ENCODE measurements at regions not wholly inside any gene's neighbourhood (a gene's known extent, or its start where the extent isn't known, plus 50 kb on each side); places are given as distances from the start of the nearest gene placed in this dataset.
A peak's percentile ranks its signal among the peaks of the same experiment; 100 is the strongest.
"Not testable (repeated sequence)": the region's sequence is repeated elsewhere in the genome, so short reads cannot be mapped to it uniquely, and the experiment has no call there.

DNA sequence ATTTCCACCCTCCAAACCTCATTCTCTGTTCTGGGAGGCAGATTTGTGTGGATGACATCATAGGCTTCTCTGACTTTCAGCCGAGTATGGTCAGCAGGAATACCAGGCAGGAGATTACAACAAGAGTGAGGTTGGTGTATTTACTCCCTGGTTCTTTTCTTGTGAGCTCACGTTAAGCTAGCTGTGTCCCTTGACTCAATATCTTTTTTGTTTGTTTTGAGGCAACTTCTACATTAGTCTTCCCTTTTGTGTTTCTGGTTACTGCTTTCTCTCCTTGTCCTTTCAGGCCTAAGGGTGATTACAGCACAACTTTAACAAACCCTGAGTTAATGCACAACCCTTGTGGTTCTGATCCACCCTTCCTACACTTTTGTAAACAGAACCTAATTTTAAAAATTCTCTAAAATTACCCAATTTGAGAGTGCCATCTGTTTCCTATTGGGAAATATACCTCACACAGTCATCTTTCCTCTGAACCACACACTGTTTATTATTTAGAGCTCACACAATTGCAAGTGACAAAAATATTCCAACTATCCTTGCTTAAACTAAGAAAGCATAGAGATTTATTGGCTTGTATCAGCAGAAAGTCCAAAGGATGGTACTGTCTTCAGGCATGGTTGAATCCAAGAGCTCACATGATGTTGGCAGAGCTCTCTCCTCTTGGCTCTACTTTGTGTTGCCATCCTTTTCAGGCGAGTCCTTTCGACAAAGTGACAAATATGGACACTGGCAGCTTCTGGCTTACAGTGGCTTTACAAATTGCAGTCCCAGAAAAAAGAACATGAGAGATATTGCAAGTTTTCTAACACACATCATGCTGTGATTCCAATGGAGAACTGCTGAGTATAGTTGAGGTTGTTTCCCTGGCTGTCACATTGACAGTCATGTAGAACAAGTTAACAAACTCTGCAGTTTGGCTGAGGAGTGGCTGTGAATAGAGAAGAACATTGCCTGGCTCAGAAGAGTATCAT lies 150.5 kb upstream of the DDIT4L start:
- DNase-seq: no peak

DNA sequence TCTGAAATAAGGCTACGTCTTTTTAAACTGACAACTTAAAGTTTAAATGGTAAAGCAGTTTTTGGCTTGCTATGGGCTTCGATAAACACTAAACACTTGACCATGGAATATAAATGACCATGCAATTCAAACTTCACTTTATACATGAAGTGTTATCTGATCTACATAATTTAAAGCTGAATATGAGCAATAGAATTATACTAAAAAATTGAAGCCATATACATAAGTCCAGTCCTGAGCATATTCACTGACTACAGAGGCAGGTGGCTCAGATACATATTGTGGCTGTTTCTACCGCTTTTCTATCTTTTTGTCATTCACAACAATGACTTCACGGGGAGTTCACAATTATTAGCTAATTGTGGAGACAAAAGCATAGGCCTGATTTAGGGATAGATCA lies 149.6 kb upstream of the DDIT4L start:
- no peak for DNase-seq

DNA sequence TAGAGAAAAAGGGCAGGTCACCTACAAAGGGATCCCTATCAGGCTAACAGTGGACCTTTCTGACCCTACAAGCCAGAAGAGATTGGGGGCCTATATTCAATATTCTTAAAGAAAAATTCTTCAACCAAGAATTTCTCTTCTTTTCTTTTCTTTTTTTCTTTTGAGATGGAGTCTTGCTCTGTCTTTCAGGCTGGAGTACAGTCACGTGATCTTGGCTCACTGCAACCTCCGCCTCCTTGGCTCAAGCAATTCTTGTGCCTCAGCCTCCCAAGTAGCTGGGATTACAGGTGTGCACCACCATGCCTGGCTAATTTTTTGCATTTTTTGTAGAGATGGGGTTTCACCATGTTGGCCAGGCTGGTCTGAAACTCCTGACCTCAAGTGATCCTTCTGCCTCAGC lies 143.2 kb upstream of the DDIT4L start:
- DNase-seq: not testable (repeated sequence)

DNA sequence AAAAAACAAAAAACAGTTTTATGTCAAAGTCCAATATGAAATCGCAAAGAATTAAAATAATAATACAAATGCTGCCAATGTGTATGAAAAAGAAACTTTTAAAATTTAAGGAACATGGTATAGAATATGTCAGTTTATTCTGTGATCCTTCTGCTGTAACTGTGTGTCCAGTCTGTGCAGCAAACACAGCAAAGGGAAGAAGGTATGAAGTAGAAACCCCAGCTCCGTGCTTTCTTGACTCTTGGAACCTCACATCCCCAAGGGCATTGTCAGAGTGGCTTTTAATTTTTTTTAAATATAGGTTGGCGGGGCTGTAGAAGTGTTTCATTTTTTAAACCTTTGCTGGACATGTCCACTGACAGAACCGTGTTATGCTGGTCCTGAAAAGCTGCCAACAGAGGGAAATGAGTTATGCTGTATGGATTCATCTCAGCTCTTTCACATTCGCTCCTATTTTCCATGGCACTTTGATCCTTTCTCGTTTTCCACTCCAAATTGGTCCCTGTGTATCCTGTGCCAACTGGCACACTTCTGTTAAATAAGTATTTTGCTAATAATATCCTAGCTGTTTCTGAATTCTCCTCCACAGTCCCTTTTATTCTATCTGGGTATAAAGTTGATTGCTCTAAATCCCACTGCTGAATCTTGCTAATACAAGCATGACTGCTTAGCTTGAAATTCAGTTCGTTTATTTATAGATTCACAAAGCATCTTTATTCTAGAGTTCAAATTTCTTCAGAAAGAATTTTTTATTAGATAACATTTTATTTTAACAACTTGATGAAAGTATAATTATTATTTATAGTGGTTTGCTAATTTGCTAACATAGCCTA lies 127.0 kb upstream of the DDIT4L start:
- DNase-seq: no peak

DNA sequence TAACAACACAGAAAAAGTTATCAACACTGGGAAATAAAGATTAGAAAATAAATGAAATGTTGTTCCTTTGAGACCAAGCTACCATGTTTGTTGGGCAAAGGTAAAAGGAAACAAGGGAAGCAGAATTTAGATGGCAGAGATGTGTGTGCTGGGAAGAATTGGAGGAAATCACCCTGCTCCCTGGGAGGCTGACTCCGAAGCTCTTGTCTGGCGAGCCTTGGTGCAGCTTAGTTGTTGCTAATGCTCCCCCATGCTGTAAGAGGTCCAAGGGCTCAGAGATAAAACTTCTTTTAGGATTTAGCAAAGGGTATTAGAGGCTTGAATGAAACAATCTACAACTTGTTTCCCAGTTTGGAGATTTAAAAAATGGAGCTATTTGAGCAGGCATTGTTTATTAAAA lies 123.8 kb upstream of the DDIT4L start:
- DNase-seq: no peak

DNA sequence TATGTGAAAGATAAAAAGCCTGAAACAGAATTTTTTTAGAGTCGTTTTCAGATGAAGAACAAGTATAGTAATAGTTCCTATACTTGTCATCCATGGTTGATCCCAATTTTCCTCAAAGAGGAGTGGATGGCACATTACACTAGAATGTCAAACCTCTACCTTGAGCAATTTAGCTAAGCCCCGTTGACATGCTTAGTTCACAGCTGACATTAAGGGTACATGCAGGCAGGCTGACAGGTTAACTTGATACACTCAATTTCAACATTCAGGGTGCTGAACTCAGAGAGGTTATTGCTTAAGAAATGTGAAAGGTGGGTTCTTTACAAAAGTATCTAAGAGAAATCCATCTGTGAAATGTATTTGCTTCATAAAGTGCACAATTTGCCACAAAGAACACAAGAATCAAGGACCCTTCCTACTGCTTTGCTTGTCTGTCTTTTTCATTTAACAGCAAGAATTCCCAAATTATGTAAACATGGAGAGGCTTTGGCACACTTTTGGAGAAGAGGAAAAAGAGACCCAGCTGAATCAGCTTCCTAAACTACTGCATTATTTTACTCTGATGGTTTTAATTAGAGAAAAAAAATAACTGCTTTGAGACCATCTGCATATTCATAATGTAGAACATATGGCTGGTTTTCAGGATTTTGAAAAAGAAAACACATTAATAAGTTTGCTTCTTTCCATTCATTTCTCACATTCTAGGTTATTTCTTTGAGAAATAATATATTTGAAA lies 122.5 kb upstream of the DDIT4L start:
- DNase-seq: no peak

DNA sequence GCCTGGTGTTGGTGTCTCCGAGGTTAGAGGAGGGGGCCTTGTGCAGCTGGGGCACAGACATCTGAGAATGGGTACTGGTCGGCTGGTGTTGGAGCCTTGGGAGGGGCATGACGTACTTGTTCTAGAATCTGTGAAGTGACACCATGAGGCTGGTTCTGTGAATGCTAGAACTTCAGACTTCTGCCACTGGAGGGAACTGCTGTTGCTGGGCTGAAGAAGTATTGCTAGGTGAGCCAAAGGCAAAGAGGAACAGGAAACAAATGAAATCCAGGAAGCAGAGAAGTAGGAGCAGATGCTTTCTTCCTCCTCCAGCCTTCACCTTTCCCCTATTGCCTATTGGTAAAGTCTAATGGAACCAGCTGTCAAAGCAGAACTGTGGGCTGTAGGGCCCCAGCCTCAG lies 120.9 kb upstream of the DDIT4L start:
- DNase-seq: no peak

DNA sequence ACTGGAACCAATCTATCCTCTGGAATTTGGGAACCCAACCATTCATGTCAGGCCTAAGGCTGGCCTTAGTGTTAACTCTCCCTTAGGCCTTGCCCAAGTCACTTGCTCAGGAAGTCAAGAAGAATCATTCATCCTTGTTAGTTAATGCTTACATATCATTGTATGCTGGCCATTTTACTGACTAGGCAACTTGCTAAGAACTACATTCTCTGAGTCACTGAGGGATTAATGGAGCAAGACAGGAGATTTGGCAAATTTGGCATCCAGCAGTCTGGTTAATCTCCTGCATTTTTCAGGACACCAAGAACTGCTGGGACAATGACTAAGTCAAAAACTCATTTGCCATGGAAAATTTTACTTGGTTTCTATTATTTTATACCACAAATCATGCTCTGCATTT lies 115.8 kb upstream of the DDIT4L start:
- DNase-seq: no peak

DNA sequence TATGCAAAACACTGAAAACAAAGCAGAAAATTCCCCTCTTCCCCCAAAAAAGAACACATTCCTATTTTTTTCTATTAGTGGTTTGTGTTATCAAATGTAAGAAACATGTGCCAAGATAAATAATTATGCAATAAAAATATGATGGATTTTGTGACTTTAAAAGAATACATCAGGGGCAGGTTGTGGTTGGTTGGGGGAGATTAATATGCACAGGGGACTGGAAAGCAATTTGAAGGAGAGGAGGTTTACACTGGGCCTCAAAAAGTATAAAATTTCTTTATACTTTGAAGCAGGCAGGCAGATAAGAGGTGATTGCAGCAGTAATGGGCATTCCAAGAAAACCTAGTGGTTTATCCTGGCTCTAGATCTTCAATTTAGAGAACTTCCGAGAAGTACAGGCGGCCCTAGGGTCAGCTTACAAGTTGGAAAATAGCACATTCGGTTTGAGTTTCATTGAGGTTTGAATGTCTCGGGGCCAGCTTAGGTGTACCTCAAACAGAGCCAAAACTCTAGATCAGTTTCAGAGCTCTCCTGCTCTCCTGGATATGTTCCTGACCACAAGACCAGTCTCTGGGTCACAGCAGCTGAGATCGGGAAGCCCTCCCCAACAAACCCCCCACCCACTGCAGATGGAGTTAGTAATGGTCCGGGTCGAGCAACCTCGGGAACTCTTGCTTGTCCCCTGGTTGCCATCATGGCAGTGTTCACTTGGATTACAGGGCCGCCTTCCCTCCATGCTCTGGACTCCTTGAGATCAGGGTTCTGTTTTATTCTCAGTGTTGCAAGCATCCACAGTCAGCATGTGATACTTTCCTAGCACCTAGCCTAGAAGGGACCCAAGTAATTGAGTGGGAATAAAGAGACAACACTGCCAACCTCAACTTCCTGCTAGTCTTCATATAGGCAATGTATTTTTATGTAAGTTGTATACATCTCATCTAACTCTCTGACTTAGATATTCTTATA lies 112.1 kb upstream of the DDIT4L start:
- no peak for DNase-seq

DNA sequence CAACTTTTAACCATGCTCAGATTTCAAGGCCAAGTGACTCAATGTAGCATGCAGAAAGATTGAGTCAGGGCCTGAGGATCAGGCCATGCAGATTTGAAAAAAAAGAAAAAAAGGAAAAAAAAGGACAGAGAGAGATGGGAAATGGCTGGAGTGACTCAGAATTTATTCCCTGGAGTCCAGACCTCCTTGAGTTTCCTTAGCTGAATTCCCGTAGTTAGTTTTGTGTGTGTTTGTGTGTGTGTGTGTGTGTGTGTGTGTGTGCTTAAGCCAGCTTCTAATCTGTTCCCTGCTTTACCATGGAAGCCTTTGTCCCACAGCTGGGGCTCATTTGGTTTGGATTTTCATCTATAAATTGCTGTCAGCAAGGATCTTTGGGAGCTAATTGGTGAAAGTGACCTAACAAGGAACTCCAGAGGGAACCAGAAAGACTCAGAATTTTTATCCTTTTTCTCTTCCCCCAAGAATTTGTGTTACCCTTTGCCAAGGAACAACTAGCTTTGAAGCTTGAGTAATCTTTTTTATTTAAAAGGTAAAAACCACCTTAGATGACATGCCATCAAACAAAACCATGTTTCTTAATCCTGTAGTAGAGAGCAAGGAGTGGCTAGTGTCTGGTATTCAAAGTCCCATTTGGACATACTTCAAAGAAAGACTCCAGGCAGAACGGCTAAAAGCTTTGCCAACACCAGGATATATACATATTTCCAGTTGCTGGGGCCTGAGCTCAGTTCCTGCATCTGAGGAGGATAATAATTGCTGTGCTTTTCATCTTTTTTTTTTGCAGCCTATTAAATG lies 109.0 kb upstream of the DDIT4L start:
- peak; percentile 22 for DNase-seq

DNA sequence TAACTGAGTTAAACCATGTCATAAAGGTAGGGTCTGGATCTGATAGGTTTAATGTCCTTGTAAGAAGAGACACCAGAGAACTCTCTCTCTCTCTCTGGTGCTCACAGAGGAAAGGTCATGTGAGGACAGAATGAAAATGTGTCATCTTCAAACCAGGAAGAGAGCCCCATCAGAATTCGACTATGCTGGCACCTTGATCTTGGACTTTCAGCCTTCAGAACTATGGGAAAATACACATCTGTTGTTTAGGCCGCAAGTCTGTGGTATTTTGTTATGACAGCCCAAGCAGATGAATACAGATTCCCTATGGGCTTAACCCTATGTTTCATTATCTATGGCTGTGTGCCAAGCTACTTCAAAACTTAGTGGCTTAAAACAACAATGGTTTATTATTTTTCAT lies 105.5 kb upstream of the DDIT4L start:
- no peak for DNase-seq

DNA sequence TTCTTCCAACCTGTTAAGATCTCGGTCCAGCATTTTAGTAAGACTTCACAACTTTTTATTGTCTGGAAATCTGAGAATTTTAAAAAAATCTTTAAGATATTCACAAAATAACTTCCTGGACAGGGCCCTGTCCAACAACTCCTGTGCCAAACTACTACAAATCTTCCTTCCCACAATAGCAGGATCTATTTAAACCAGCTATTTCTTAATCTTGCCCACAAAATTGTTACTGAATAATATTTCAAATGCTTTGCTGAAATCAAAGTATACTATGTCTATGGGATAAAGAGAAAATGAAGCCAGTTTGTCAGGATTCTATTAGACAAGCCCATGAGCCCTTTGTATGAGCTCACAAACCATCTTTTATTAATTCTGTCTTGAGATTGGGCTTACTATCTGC lies 104.1 kb upstream of the DDIT4L start:
- DNase-seq: no peak

DNA sequence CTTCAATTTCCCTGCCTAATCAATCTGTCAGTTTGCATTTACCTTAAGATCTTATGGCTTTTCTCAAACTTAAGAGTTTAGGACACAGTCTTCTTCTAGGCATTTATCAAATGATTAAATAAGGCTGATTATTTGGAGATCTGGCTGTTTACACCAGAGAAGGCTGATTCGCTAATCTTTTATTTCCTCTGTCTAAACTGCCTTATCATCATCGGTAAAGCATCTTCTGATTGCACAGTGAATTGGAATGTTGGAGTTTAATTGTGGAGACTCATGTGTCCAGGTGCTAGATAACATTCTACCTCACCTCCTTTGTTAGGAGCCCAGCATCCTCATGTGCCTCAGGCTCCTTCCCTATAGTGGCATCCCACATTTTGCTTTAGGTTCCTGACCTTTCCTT lies 100.3 kb upstream of the DDIT4L start:
- no peak for DNase-seq

DNA sequence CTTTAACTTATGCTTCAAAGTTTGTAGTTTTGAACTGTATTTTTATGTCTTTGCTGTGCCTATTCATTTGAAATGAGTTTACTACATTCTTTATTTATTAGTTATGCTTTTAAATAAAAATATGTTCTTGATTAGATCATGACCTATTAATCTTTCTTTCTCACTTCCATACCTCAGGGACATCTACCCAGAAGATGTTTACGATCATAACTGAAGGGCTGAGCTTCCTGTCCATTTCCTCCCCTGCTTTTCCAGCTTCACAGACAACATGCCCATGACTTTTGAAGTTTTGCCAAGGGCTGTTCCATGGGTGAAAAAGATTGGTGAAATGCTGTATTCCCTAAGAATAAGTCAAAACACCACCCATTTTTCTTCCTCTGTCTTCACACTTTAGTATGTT lies 99.7 kb upstream of the DDIT4L start:
- no peak for DNase-seq

DNA sequence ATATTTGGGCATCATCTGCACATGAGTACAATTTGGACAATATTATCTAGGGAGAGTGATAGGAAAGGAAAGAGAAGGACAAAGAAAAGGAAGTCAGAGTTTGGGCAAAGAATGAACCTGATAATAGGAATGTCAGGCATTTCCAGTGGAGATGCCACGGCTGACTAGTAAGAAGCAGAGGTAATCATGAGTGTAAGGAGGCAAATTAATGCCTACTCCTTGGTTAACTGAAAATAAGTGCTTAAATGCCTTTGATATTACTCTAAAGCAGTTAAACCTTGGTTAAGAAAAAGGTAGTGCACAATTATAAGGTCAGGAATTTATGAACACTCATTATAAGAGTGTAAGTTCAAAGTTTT lies 99.2 kb upstream of the DDIT4L start:
- DNase-seq: no peak

DNA sequence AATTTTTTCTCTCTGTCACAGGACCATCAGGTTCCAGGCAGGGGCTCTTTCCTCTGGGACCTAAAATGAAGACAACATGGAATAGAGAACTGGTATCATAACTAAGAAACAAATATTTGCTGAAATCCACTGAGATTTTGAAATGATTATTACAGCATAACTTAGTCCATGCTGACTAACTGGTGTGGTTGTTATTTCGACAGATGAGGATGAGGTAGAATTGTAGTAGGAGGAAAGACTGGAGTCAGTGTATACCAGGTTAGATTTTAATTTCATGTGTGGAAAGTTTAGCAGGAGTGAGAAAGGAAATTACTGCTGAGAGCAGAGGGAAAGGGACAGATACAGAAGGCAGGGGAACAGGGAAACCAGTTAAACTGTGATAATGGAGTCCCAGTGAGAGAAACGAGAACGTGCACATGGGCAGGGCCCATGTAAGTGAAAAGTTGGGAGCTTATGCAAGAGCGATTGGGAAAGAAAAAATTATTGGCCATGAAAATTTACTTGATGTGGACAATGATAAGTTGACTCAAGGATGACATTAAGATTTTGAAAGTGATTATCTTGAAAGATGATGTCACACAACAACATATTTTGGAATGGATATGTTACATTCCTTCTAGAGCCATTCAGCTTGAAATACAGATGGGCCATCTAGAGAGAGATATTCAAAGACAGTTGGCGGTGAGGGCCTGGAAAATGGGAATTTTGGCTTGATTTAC lies 98.7 kb upstream of the DDIT4L start:
- no peak for DNase-seq

DNA sequence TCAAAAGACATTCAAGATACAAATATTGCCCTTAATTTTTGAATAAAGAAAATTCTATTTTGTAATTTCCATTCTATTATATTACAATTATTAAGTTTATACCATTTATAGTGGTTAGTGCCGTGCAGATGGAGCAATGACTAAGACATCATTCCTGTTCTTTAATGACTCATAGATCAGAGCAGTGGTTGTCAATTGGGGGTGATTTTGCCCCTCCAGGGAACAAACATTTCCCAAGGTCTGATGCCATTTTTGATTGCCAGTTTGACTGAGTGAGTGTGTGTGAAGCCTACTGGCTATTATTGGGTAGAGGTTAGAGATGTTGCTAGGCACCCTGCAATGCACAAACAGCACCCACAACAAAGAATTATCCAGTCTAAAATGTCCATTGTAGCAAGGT lies 97.9 kb upstream of the DDIT4L start:
- DNase-seq: no peak

DNA sequence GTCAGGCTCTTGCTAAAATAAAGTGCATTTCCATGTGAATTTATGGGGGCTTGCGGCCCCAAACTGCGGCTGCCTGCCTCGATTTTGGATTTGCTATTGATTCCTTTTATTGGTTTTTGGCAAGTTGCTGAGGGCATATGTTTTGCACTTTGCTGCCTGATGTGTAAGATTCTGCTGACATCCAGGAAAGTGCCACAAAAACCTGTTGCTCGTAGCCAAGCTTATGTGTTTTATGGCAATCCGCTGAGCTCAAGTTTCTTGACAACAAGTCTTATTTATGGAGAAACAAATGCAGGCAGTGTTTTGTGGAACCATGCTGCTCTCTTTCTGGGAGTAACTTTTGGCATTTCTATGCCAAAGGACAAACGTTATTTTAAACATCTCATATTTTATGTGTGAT lies 97.3 kb upstream of the DDIT4L start:
- DNase-seq: peak; percentile 44

DNA sequence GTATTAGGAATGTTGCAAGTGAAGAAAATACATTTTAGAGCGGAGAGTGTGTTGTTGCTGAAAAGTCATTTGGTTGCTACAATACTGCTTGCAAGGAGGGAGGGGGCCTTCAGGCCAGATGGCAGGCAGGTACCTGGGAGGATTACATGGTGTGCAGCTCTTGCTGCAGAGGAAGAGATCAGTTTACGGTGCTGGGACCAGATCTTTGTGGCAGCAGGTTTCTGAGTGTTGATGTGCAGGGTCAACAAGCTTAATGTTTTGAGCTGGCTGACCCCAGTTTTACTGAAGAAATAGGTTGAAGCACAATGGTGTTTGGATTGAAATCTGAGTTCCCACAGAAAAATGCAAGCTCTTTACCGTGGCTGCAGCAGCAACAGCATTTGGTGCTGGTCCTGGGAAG lies 96.4 kb upstream of the DDIT4L start:
- DNase-seq: peak; percentile 59

DNA sequence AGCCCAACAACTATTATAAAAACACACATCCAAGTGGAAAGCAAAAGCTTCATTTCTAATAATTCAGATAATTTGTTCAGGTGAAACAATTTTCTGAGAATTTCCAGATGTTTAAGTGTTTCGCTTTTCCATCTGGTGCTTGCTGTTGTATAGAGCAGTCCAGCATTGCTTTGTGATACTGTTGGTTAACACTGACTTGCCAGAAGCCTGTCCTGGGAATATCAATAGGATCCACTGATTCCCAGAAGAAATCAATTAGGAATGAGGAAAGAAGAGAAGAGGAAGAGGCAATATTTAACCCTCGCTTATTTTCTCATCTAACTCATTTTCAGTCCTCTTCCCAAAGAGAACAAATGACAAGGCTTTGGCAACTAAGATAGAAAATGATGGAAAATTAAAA lies 94.9 kb upstream of the DDIT4L start:
- DNase-seq: no peak

Data from left kidney (tissue), 1 donor.